NCI-H1436 (cell line): ENCODE measurements at regions not wholly inside any gene's neighbourhood (a gene's known extent, or its start where the extent isn't known, plus 50 kb on each side); places are given as distances from the start of the nearest gene placed in this dataset.

Source experiments
- DNase-seq: peaks from one replicate; lab custom pipeline; 2025; lab: John Stamatoyannopoulos, UW

- no peak for DNase-seq
Observed at GRCh38 chr3:152054315-152054714, 180.9 kb downstream of the SUCNR1 start.

- no peak for DNase-seq
Observed at GRCh38 chr3:152056073-152056472, 182.6 kb downstream of the SUCNR1 start.

- no peak for DNase-seq
Observed at GRCh38 chr3:152056481-152056880, 183.0 kb downstream of the SUCNR1 start.

- no peak for DNase-seq
Observed at GRCh38 chr3:152056987-152057386, 183.5 kb downstream of the SUCNR1 start.

- DNase-seq, result no peak
Observed at GRCh38 chr3:152058856-152059255, 185.4 kb downstream of the SUCNR1 start.

DNA sequence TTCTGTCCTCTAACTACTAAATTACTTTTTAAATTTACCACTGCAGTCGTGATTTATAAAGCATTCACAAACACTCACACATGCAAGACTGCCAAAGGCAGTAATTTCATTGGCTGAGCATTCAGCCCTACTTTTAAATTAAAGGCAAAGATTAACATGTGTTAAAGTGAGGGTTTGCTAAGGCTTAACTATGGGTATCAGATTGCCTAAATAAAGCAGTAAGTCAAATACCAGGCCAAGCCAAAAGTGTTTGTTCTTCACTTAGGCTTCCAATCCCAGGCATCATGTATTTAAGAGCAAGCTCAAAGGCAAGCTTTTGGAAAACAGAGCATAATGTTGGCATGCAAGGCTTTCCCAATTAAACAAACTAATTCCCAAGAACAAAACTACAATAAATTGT is 187.3 kb downstream of the SUCNR1 start:
- DNase-seq, result peak; percentile 10

- no peak for DNase-seq
Observed at GRCh38 chr3:152061296-152061695, 187.9 kb downstream of the SUCNR1 start.

DNA sequence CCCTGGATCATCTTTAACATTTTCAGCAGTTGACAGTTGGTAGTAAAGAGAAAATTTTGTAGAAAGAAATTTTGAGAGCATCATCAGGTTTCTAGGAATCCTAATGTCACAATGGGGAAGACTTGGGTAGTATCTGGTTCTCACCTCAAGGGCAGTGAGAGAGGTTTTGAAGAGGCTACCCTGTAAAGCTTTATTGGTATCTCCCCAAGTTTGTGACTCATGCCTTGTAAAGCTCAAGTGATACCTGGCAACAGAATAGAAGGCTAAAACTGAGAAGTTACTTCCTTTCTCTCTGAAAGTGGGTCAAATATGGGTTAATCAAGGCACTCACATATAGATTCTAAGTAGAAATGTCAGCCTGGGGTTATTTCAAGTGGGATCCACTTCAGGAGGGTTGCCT is 196.4 kb downstream of the SUCNR1 start:
- no peak for DNase-seq

- no peak for DNase-seq
Observed at GRCh38 chr3:152071315-152071714, 197.4 kb upstream of the MBNL1 start.

GRCh38 chr3:152071924-152072323 is 196.8 kb upstream of the MBNL1 start:
- DNase-seq, result peak; percentile 9

DNA sequence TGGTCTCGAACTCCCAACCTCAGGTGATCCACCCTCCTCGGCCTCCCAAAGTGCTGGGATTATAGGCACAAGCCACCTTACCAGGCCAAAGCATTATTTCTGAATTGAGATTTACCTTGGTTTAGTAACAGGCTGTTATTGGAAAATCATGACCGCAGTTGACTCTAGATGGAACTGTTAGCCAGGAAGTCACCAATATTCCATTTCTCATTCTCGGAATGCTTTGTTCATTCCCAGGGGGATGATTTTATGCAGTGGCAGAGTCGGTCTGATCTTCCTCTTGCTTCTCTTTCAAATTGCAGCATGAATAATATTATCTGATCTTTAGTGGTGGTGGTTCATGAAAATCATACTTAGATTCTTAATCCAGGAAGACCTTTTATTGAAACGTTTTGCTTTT is 195.5 kb upstream of the MBNL1 start:
- DNase-seq, result no peak

DNA sequence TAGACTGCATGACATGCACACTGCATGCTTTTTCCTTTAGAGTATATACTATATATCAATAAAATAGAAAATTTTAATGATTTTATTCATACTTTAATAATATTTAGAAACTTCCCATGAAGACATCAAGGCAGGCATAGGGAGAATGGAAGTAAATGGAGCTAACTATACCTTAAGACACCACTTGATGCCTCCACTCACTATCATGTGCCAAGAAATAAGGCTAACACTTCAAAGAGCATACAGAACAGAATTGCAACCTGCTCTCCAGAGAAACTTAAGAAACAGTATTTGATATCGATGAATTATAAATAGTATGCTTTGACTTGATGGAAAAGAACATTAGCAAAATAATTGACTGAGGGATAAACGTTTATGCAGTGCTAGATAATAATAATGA is 192.6 kb upstream of the MBNL1 start:
- DNase-seq, result no peak

- no peak for DNase-seq
Observed at GRCh38 chr3:152079980-152080379, 188.7 kb upstream of the MBNL1 start.

- DNase-seq, result no peak
Observed at GRCh38 chr3:152083135-152083534, 185.6 kb upstream of the MBNL1 start.

- no peak for DNase-seq
Observed at GRCh38 chr3:152084441-152085158, 184.1 kb upstream of the MBNL1 start.

GRCh38 chr3:152087153-152087552 is 181.6 kb upstream of the MBNL1 start:
- DNase-seq, result no peak

GRCh38 chr3:152089528-152089927 is 179.2 kb upstream of the MBNL1 start:
- DNase-seq, result no peak

GRCh38 chr3:152091725-152092124 is 177.0 kb upstream of the MBNL1 start:
- no peak for DNase-seq

- no peak for DNase-seq
Observed at GRCh38 chr3:152093901-152094300, 174.8 kb upstream of the MBNL1 start.

GRCh38 chr3:152094406-152094805 is 174.3 kb upstream of the MBNL1 start:
- DNase-seq, result no peak

- DNase-seq, result no peak
Observed at GRCh38 chr3:152095472-152095871, 173.3 kb upstream of the MBNL1 start.

DNA sequence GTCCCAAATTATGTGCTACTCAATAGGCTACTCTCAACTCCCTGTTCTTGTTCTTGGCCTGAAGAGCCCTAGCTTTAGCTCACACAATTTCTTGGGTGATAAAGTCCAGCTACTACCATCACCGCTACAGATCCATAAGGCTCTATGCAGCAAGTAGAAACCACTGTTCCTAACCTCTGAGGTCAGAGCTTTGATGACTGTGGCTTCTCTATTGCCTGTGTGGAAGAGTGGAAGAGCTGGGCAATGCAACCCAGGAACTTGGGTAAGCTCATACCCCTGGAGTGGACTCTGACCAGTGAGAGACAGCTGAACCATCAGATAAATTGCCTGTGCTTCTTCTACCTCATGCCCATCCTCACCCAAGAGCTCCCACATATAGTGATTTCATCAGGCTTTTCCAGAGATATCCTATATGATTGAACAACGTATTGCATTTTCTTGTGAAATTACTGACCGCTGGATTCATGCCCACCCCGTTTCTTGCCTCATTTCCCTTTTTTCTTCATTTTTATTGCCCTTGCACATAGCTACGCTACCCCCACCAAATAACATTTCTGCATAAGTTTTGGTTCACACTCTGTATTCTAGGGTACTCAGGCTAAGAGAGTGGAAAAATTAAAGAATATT is 172.3 kb upstream of the MBNL1 start:
- DNase-seq, result no peak

- DNase-seq, result no peak
Observed at GRCh38 chr3:152097120-152097519, 171.6 kb upstream of the MBNL1 start.

- no peak for DNase-seq
Observed at GRCh38 chr3:152097770-152098169, 171.0 kb upstream of the MBNL1 start.
